Activated B cell treated with CpG ODN at 0.5 μM for 24 hours (primary cell): ENCODE measurements at regions not wholly inside any gene's neighbourhood (a gene's known extent, or its start where the extent isn't known, plus 50 kb on each side); places are given as distances from the start of the nearest gene placed in this dataset.

Source experiments
- ATAC-seq: fragments of 200-7000 bp; cut with Tn5 transposase; one replicate; pipeline ENCODE4 v1.10.0; 2021; ENCODE audit warnings: low read depth, mild to moderate bottlenecking, moderate library complexity
- CTCF ChIA-PET: fragments of 350-600 bp; sonication (Branson Sonifier 250); formaldehyde crosslinking; loops from one replicate; lab custom pipeline; 2021; ENCODE audit warnings: antibody characterized with exemption; lab: Charles Lee
- POLR2A ChIA-PET: fragments of 350-600 bp; sonication (Branson Sonifier 250); formaldehyde crosslinking; loops from one replicate; lab custom pipeline; 2021; ENCODE audit warnings: antibody characterized with exemption; lab: Charles Lee
- DNase-seq: peaks from one replicate; pipeline ENCODE4 v3.0.0; 2022
- H3K27ac Mint-ChIP-seq: one replicate; pipeline ENCODE4 v1.8.0; 2020; ENCODE audit warnings: mixed read lengths
- H3K27me3 Mint-ChIP-seq: one replicate; pipeline ENCODE4 v1.8.0; 2021; ENCODE audit warnings: mixed read lengths
- H3K36me3 Mint-ChIP-seq: one replicate; pipeline ENCODE4 v1.8.0; 2021; ENCODE audit warnings: low read depth, mixed read lengths
- H3K4me1 Mint-ChIP-seq: one replicate; pipeline ENCODE4 v1.8.0; 2021; ENCODE audit warnings: mixed read lengths
- H3K4me3 Mint-ChIP-seq: one replicate; pipeline ENCODE4 v1.8.0; 2020; ENCODE audit warnings: mild to moderate bottlenecking, mixed read lengths
- H3K9me3 Mint-ChIP-seq: one replicate; pipeline ENCODE4 v1.8.0; 2020; ENCODE audit warnings: mixed read lengths
- intact Hi-C: fragments of 100-400 bp; cut with micrococcal nuclease; formaldehyde crosslinking; loops from one replicate; pipeline ENCODE4 v1.15.1; 2024
- TF ChIP-seq, protein P1 (sequence below): fragments of 200-600 bp; IDR thresholded peaks from one replicate; pipeline ENCODE4 v1.8.0; 2022; ENCODE audit warnings: antibody characterized with exemption, mild to moderate bottlenecking

GRCh38 chr6:33862536-33862935 is 58.7 kb upstream of the MLN start:
- ATAC-seq (no peak), DNase-seq (no peak)
- Mint-ChIP-seq H3K36me3 (no peaks in the 10 kb centered on the region), H3K27ac (no peak overlapping the region), H3K27me3 (peaks cover 30% of the 10 kb centered on the region), H3K9me3 (peaks cover 4% of the 10 kb centered on the region), H3K4me3 (no peak overlapping the region), H3K4me1 (peaks cover 9% of the 10 kb centered on the region)
- TF ChIP-seq, protein P1, sequence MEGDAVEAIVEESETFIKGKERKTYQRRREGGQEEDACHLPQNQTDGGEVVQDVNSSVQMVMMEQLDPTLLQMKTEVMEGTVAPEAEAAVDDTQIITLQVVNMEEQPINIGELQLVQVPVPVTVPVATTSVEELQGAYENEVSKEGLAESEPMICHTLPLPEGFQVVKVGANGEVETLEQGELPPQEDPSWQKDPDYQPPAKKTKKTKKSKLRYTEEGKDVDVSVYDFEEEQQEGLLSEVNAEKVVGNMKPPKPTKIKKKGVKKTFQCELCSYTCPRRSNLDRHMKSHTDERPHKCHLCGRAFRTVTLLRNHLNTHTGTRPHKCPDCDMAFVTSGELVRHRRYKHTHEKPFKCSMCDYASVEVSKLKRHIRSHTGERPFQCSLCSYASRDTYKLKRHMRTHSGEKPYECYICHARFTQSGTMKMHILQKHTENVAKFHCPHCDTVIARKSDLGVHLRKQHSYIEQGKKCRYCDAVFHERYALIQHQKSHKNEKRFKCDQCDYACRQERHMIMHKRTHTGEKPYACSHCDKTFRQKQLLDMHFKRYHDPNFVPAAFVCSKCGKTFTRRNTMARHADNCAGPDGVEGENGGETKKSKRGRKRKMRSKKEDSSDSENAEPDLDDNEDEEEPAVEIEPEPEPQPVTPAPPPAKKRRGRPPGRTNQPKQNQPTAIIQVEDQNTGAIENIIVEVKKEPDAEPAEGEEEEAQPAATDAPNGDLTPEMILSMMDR: no peak
- CTCF ChIA-PET: no interaction called here
- intact Hi-C loops: no loop called here
- POLR2A ChIA-PET: no interaction called here

DNA sequence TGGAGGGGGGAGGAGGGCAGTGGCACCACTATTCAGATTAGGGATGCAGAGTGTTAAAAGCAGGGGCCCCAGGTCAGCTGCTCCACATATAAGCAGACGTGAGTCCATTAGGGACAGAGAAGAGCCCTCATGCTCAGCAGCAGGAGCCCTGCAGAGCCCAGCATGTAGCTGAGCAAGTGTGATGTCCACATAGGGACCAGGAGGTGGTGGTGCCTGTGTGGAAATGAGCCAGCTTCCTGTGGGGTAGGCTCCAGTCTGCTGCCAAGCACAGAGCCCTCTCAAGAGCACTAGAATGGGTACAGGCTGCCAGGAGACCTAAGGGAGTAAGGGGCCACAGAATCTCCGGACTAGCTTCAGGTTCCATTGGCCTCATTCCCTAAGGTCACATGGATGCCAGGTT is 57.9 kb upstream of the MLN start:
- TF ChIP-seq, protein P1: no peak
- Mint-ChIP-seq H3K4me3 (no peak overlapping the region), H3K27me3 (peaks cover 32% of the 10 kb centered on the region), H3K4me1 (peaks cover 16% of the 10 kb centered on the region), H3K9me3 (peaks cover 4% of the 10 kb centered on the region), H3K36me3 (no peaks in the 10 kb centered on the region), H3K27ac (no peak overlapping the region)
- DNase-seq (no peak), ATAC-seq (no peak)
- intact Hi-C loops: no loop called here
- CTCF ChIA-PET: no interaction called here
- POLR2A ChIA-PET: no interaction called here

GRCh38 chr6:33860706-33861474 is 57.1 kb upstream of the MLN start:
- intact Hi-C loops: no loop called here
- DNase-seq (no peak), ATAC-seq (no peak)
- H3K4me3 Mint-ChIP-seq: no peak overlapping the region
- H3K27ac Mint-ChIP-seq: no peak overlapping the region
- peaks cover 24% of the 10 kb centered on the region for H3K4me1 Mint-ChIP-seq
- H3K27me3 Mint-ChIP-seq: peaks cover 30% of the 10 kb centered on the region
- H3K9me3 Mint-ChIP-seq: no peaks in the 10 kb centered on the region
- TF ChIP-seq, protein P1: no peak
- ChIA-PET CTCF (no interaction called here), POLR2A (no interaction called here)
- no peaks in the 10 kb centered on the region for H3K36me3 Mint-ChIP-seq

- CTCF ChIA-PET: no interaction called here
These were observed 56.2 kb upstream of the MLN start for GRCh38 chr6:33860006-33860405.

GRCh38 chr6:33858804-33859505 is 55.2 kb upstream of the MLN start:
- no peak overlapping the region for H3K27ac Mint-ChIP-seq
- peaks cover 36% of the 10 kb centered on the region for H3K27me3 Mint-ChIP-seq
- DNase-seq: no peak
- H3K4me3 Mint-ChIP-seq: no peak overlapping the region
- CTCF ChIA-PET: no interaction called here
- H3K9me3 Mint-ChIP-seq: no peaks in the 10 kb centered on the region
- ATAC-seq: no peak
- POLR2A ChIA-PET: no interaction called here
- intact Hi-C loops: no loop called here
- H3K4me1 Mint-ChIP-seq: peaks cover 26% of the 10 kb centered on the region
- H3K36me3 Mint-ChIP-seq: no peaks in the 10 kb centered on the region
- TF ChIP-seq, protein P1: no peak

More at GRCh38 chr6:33860006-33860405, 56.2 kb upstream of the MLN start:
- H3K27me3 Mint-ChIP-seq: peaks cover 28% of the 10 kb centered on the region
- TF ChIP-seq, protein P1: no peak
- ATAC-seq (no peak), DNase-seq (no peak)
- no peaks in the 10 kb centered on the region for H3K9me3 Mint-ChIP-seq
- H3K4me3 Mint-ChIP-seq: no peak overlapping the region
- H3K27ac Mint-ChIP-seq: no peak overlapping the region
- POLR2A ChIA-PET: no interaction called here
- no peaks in the 10 kb centered on the region for H3K36me3 Mint-ChIP-seq
- peaks cover 26% of the 10 kb centered on the region for H3K4me1 Mint-ChIP-seq
- intact Hi-C loops: no loop called here
